ENCODE measurements at regions not wholly inside any gene's neighbourhood (a gene's known extent, or its start where the extent isn't known, plus 50 kb on each side); places are given as distances from the start of the nearest gene placed in this dataset.

DNA sequence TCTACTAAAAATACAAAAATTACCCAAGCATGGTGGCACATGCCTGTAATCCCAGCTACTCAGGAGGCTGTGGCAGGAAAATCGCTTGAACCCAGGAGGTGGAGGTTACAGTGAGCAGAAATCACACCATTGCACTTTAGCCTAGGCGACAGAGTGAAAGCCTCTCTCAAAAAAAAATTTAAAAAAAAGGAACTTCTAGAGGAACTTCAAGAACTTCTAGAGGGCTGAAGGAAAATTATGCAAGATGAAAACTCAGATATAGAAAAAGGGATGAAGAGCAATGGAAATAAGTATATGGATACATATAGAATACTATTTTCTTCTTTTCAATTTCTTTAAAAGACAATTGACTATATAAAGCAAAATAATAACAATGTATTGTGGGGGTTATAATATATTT is 51.2 kb upstream of the PRR5 start:
- no peak overlapping the region for H3K4me3 ChIP-seq (ENCODE audit: low read length)
- TF ChIP-seq, protein P1, sequence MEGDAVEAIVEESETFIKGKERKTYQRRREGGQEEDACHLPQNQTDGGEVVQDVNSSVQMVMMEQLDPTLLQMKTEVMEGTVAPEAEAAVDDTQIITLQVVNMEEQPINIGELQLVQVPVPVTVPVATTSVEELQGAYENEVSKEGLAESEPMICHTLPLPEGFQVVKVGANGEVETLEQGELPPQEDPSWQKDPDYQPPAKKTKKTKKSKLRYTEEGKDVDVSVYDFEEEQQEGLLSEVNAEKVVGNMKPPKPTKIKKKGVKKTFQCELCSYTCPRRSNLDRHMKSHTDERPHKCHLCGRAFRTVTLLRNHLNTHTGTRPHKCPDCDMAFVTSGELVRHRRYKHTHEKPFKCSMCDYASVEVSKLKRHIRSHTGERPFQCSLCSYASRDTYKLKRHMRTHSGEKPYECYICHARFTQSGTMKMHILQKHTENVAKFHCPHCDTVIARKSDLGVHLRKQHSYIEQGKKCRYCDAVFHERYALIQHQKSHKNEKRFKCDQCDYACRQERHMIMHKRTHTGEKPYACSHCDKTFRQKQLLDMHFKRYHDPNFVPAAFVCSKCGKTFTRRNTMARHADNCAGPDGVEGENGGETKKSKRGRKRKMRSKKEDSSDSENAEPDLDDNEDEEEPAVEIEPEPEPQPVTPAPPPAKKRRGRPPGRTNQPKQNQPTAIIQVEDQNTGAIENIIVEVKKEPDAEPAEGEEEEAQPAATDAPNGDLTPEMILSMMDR (IDR thresholded peaks at IDR 0.05; ENCODE audit: insufficient read depth, low read depth, low read length, missing control alignments): no peak
- DNase-seq (ENCODE audit: low read depth): no peak

DNA sequence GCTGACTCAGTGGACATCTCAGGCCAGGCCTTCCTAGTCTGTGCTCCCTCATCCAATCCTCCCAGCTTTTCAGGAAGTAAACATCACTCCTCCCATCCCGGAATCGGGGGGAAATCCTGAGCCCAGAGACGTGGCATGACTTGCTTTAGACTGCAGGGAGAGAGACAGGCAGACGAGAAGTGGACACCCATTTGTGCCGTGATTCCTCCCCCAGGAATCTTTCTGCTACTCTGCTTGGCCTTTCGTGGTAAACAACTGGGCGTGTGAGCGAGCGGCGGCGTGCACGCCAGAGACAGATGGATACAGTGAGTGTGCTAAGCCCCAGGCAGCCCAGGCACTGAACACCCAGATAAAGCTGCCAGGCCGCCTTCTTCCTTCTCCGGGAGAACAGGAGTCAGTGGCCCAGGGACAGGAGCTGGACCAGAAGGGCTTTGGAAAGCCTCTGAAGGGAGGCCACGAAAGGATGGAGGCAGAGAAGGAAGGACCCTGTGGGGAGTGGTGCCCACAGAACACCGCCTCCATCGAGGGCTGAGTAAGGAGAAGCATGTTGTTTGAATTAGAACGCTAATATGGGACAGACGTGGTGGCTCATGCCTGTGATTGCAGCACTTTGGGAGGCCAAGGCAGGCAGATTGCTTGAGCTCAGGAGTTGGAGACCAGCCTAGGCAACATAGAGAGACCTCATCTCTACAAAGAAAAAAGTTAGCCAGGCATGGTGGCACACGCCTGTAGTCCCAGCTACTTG is 53.0 kb upstream of the PRR5 start:
- DNase-seq (ENCODE audit: low read depth): peak; percentile 90
- TF ChIP-seq, protein P1 (IDR thresholded peaks at IDR 0.05; ENCODE audit: insufficient read depth, low read depth, low read length, missing control alignments): no peak
- H3K4me3 ChIP-seq (ENCODE audit: low read length): no peak overlapping the region

DNA sequence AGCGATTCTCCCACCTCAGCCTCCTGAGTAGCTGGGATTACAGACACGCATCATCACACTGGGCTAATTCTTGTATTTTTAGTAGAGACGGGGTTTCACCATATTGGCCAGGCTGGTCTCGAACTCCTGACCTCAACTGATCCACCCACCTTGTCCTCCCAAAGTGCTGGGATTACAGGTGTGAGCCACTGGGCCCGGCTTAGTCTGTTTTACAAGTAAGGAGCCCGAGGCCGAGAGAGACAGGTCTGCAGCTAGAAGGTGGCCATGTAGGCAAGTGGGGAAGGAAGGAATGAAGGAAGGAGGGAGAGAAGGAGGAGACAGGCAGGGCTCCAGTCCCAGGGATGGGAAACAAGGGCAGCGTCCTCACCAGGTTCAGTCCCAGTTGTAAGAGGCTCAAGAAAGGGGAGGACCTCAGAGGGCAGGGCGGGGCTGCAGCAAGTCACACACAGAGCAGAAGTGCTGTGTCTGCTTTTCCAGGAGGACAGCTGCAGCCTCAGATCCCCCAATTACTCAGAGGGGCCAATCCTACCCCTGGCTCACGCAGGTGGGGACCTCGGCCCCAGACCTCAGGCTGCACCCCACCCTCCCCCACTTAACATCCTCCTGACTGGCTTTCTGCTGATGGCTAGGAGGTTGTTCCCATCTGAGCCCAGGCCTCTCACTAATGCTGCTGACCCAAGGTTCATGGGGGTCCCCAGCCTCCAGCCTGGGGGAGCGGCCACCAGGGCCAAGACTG is 53.8 kb upstream of the PRR5 start:
- TF ChIP-seq, protein P1 (IDR thresholded peaks at IDR 0.05; ENCODE audit: insufficient read depth, low read depth, low read length, missing control alignments): no peak
- DNase-seq (ENCODE audit: low read depth): peak; percentile 11
- H3K4me3 ChIP-seq (ENCODE audit: low read length): no peak overlapping the region

DNA sequence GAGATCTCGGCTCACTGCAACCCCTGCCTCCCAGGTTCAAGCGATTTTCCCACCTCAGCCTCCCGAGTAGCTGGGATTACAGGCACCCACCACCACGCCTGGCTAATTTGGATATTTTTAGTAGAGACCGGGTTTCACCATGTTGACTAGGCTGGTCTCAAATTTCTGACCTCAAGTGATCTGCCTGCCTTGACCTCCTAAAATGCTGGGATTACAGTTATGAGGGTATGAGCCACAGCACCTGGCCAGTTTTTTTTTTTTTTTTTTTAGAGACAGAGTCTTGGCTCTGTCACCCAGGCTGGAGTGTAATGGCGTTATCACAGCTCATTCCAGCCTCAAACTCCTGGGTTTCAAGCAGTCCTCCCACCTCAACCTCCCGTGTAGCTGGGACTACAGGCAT is 54.9 kb upstream of the PRR5 start:
- no peak overlapping the region for H3K4me3 ChIP-seq (ENCODE audit: low read length)
- no peak for DNase-seq (ENCODE audit: low read depth)
- TF ChIP-seq, protein P1 (IDR thresholded peaks at IDR 0.05; ENCODE audit: insufficient read depth, low read depth, low read length, missing control alignments): no peak

DNA sequence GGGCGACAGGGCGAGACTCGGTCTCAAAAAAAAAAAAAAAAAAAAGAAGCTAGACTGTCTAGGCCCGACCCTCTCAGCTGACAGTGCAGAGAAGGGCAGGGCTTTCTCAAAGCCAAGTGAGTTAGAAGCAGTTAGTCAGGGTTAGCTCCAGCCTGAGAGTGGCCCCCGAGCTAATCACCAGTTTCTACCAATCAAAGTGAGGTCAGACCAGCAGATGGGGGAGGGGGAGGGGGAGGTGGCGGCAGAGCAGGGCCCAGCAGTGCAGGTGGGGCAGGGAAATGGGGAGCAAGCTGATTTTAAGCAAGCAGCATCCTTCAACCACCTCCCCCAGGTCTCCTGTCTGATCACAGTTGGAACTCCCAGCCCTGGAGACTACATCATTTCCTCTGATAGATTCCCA is 55.3 kb upstream of the PRR5 start:
- H3K4me3 ChIP-seq (ENCODE audit: low read length): no peak overlapping the region
- DNase-seq (ENCODE audit: low read depth): no peak
- TF ChIP-seq, protein P1 (IDR thresholded peaks at IDR 0.05; ENCODE audit: insufficient read depth, low read depth, low read length, missing control alignments): no peak

DNA sequence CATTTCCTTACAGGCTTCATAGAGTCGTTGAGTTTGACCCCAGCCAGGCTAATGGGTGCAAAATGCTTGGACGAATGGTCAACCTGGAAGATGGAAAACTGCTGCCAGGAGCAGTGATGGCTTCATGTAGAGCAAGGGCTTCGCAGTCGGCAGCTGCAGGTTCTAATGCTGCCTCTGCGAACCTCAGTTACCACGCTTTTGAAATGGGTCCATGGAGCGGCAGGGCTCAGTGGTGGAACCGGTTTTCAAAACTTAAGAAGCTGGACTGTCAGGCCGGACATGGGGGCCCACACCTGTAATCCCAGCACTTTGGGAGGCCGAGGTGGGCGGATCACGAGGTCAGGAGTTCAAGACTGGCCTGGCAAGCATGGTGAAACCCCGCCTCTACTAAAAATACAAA is 55.9 kb upstream of the PRR5 start:
- no peak overlapping the region for H3K4me3 ChIP-seq (ENCODE audit: low read length)
- no peak for DNase-seq (ENCODE audit: low read depth)
- TF ChIP-seq, protein P1 (IDR thresholded peaks at IDR 0.05; ENCODE audit: insufficient read depth, low read depth, low read length, missing control alignments): no peak
